Liver (tissue), 8 donors: ENCODE measurements at regions not wholly inside any gene's neighbourhood (a gene's known extent, or its start where the extent isn't known, plus 50 kb on each side); places are given as distances from the start of the nearest gene placed in this dataset.

Source experiments
- DNase-seq: peaks from one replicate; pipeline ENCODE4 v3.0.0-alpha.2; 2017; ENCODE audit warnings: low spot score
- H3K27ac ChIP-seq, 2 donors: one replicate each; pipeline ENCODE4 v1.7.0; 2013; ENCODE audit warnings: inconsistent platforms in 2 of 2, low read length in 2 of 2, control low read depth in 1 of 2, low read depth in 1 of 2, mild to moderate bottlenecking in 1 of 2
- H3K27me3 ChIP-seq, 4 donors: one replicate each; pipeline versions ENCODE4 v1.6.1 to v1.7.0; 2013; ENCODE audit warnings: low read length in 3 of 4, inconsistent platforms in 1 of 4, mild to moderate bottlenecking in 1 of 4, moderate library complexity in 1 of 4; ENCODE audit not compliant: control insufficient read depth in 4 of 4, insufficient read depth in 4 of 4
- H3K36me3 ChIP-seq, 4 donors: one replicate each; pipeline versions ENCODE4 v1.6.1 to v1.7.0; 2013; ENCODE audit warnings: low read length in 3 of 4, mild to moderate bottlenecking in 3 of 4, low read depth in 1 of 4, moderate library complexity in 1 of 4; ENCODE audit not compliant: control insufficient read depth in 4 of 4, insufficient read depth in 3 of 4
- H3K4me1 ChIP-seq, 4 donors: one replicate each; pipeline versions ENCODE4 v1.6.1 to v1.7.0; 2013; ENCODE audit warnings: low read length in 3 of 4, mild to moderate bottlenecking in 3 of 4, moderate library complexity in 1 of 4; ENCODE audit not compliant: control insufficient read depth in 4 of 4, insufficient read depth in 4 of 4
- H3K4me3 ChIP-seq, 3 donors: one replicate each; pipeline versions ENCODE4 v1.6.1 to v1.7.0; 2013; ENCODE audit warnings: low read length in 3 of 3, control low read depth in 1 of 3, low read depth in 1 of 3, mild to moderate bottlenecking in 1 of 3
- H3K9ac ChIP-seq, 2 donors: one replicate each; pipeline ENCODE4 v1.7.0; 2013; ENCODE audit warnings: low read length in 2 of 2, mild to moderate bottlenecking in 2 of 2, moderate library complexity in 2 of 2, control low read depth in 1 of 2, low read depth in 1 of 2
- H3K9me3 ChIP-seq, 4 donors: one replicate each; pipeline versions ENCODE4 v1.6.1 to v1.7.0; 2013; ENCODE audit warnings: low read length in 3 of 4; ENCODE audit not compliant: control insufficient read depth in 4 of 4
- ATF3 ChIP-seq: IDR thresholded peaks from 2 replicates; pipeline ENCODE4 v1.6.1; 2016; ENCODE audit warnings: antibody characterized with exemption
- CTCF ChIP-seq: fragments of 150-350 bp; IDR thresholded peaks from 2 replicates; pipeline ENCODE4 v1.5.1; 2017; ENCODE audit warnings: improper control_type of control experiment, low read depth, low read length; ENCODE audit not compliant: missing input control
- EGR1 ChIP-seq, 2 donors: IDR thresholded peaks; 2 replicates each; pipeline ENCODE4 v1.6.1; 2016 to 2018; ENCODE audit warnings: antibody characterized with exemption in 2 of 2, low read depth in 2 of 2
- FOXA1 ChIP-seq: IDR thresholded peaks from 2 replicates; pipeline ENCODE4 v1.6.1; 2016; ENCODE audit warnings: antibody characterized with exemption
- FOXA2 ChIP-seq: IDR thresholded peaks from 2 replicates; pipeline ENCODE4 v1.6.1; 2016; ENCODE audit warnings: antibody characterized with exemption
- GABPA ChIP-seq, 2 donors: IDR thresholded peaks in 1 of 2; conservative IDR thresholded peaks in 1 of 2; 2 replicates each; pipeline ENCODE4 v1.6.1; 2016; ENCODE audit warnings: antibody characterized with exemption in 2 of 2, mild to moderate bottlenecking in 1 of 2, moderate library complexity in 1 of 2
- HNF4G ChIP-seq: IDR thresholded peaks from 2 replicates; pipeline ENCODE4 v1.6.1; 2016; ENCODE audit warnings: antibody characterized with exemption
- RAD21 ChIP-seq, 2 donors: IDR thresholded peaks; 2 replicates each; pipeline ENCODE4 v1.6.1; 2016; ENCODE audit warnings: antibody characterized with exemption in 2 of 2, mild to moderate bottlenecking in 2 of 2
- RXRA ChIP-seq, 2 donors: IDR thresholded peaks; 2 replicates each; pipeline ENCODE4 v1.6.1; 2017 to 2018; ENCODE audit warnings: antibody characterized with exemption in 2 of 2, mild to moderate bottlenecking in 1 of 2
- SP1 ChIP-seq: IDR thresholded peaks from 2 replicates; pipeline ENCODE4 v1.6.1; 2018; ENCODE audit warnings: antibody characterized with exemption, mild to moderate bottlenecking
- YY1 ChIP-seq: IDR thresholded peaks from 2 replicates; pipeline ENCODE4 v1.6.1; 2016; ENCODE audit warnings: antibody characterized with exemption, mild to moderate bottlenecking
- WGBS: extraction: QIAGEN DNeasy Blood & Tissue Kit; methylation state at CpG from one replicate; pipeline ENCODE4 v1.1.7; 2013; 5-methylcytosine and 5-hydroxymethylcytosine counted together
- donor health status: healthy.
- donor health status: healthy.
- donor health status: healthy.
- donor health status: healthy.
- donor health status: healthy.

- Histone ChIP-seq H3K36me3 (no peaks in the 10 kb centered on the region), H3K4me3 (no peak overlapping the region), H3K9me3 (no peaks in the 10 kb centered on the region), H3K27ac (no peak overlapping the region), H3K4me1 (peaks cover 0 to 13% (median 6%) of the 10 kb centered on the region in 4 donors), H3K27me3 (no peaks in the 10 kb centered on the region), H3K9ac (no peak overlapping the region)
- no peak for DNase-seq
- WGBS: 92% methylated on average over 12 of the region's 12 CpGs
- TF ChIP-seq CTCF (no peak), FOXA2 (no peak)
Measured at GRCh38 chr16:85983064-85983463, 84.1 kb downstream of the IRF8 start.

GRCh38 chr16:85983606-85984230 is 84.8 kb downstream of the IRF8 start:
- no peaks in the 10 kb centered on the region for H3K9me3 ChIP-seq
- H3K27me3 ChIP-seq: no peaks in the 10 kb centered on the region
- TF ChIP-seq RAD21 (IDR thresholded peaks at IDR 0.05) (no peak), EGR1 (IDR thresholded peaks at IDR 0.05; ENCODE audit: low read depth in 2 of 2) (no peak)
- no peaks in the 10 kb centered on the region for H3K36me3 ChIP-seq
- no peak overlapping the region for H3K4me3 ChIP-seq
- 75% methylated on average over 20 of the region's 20 CpGs for WGBS
- H3K9ac ChIP-seq: no peak overlapping the region
- no peak overlapping the region for H3K27ac ChIP-seq
- peaks cover 0 to 13% (median 6%) of the 10 kb centered on the region in 4 donors for H3K4me1 ChIP-seq
- no peak for DNase-seq

- Histone ChIP-seq H3K4me1 (peaks cover 0 to 13% (median 6%) of the 10 kb centered on the region in 4 donors), H3K9me3 (no peaks in the 10 kb centered on the region), H3K9ac (no peak overlapping the region), H3K4me3 (no peak overlapping the region), H3K36me3 (no peaks in the 10 kb centered on the region), H3K27me3 (no peaks in the 10 kb centered on the region), H3K27ac (no peak overlapping the region)
- no peak for DNase-seq
- TF ChIP-seq GABPA (IDR thresholded peaks at IDR 0.05 in 1 of 2, conservative IDR thresholded peaks at IDR 0.05 in 1 of 2) (no peak), RXRA (IDR thresholded peaks at IDR 0.05) (no peak), FOXA1 (no peak), ATF3 (no peak), HNF4G (no peak), RAD21 (IDR thresholded peaks at IDR 0.05) (no peak), YY1 (no peak), SP1 (no peak)
- WGBS: 84% methylated on average over 14 of the region's 14 CpGs
Measured at GRCh38 chr16:85984231-85984880, 85.4 kb downstream of the IRF8 start.
